ENCODE measurements at regions not wholly inside any gene's neighbourhood (a gene's known extent, or its start where the extent isn't known, plus 50 kb on each side); places are given as distances from the start of the nearest gene placed in this dataset.

DNA sequence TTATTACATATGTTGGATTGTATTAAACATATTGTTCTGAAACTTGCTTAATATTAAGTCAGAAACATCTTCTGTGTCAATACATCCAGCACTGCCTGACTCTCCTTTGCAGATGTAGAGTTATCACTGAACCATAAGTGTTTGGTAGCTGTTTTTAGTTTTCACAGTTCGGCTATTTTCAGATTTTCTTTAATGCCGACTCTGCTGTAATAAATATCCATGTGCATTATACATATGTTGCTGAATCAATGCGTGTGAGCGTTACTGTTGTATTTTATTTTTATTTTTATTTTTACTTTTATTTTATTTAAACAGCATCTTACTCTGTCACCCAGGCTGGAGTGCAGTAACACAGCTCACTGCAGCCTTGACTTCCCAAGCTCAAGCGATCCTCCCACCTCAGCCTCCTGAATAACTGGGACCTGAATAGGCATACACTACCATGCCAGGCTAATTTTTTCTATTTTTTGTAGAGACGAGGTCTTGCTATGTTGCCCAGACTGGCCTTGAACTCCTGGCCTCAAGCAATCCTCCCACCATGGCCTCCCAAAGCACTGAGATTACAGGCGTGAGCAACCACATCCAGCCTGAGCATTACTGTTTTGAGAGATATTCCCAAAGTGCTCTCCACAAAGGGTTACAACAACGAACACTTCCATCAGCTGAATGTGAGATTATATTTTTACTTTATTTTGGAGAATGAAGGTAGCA lies 50.7 kb upstream of the NOCT start:
- DNase-seq: no peak

DNA sequence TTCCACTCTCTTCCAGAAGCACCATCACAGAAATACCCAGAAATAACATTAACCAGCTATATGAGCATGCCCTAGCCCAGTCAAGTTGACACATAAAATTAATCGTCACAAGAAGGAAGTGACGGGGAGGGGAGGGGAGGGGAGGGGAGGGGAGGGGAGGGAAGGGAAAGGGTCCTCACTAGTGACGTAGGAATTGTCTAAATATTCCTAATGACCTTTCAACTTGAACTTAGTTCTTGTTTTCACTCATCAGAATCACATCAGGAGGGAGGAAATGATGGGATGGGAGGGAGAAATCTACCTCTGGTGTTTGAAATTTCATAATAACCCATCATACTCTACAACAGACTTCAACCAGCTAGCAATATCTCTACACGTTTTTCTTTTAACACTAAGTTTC lies 52.2 kb upstream of the NOCT start:
- no peak for DNase-seq

DNA sequence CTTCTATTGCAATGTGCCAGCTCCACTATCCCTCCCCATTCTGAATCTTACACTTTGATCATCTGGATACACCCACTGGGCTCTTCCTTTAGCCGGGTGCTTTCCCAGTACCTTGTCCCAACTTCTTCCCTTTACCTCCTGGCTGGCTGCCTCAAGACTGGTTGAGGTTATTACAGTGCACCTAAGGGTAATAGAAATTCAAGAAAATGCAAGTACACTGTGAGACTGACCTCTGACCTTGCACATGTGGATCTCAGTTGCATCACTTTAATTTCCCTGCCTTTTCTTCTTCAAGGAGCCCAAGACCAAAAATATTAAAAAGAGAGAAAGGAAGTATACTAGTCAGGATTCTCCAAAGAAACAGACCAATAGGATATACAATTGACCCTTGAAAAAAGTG lies 53.9 kb upstream of the NOCT start:
- DNase-seq: no peak

DNA sequence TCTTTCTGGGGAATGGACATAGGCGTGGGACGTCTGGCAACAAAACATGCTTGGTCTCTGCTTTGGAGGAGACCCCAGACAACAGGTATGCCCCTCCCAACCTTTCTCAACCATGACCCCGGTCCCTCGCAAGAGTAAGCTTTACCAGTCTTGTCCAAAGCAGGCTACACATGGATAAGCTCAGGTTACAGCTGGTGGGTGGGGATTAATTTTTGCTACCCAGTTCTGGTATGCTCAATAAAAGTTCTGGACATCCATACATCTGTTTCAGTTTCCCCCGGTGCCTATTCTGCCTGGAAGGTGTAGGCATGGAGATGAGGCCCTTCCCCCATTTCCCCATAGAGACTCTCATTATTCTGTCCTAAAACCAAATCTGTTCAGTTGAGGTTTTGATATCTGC lies 54.5 kb upstream of the NOCT start:
- DNase-seq: no peak

DNA sequence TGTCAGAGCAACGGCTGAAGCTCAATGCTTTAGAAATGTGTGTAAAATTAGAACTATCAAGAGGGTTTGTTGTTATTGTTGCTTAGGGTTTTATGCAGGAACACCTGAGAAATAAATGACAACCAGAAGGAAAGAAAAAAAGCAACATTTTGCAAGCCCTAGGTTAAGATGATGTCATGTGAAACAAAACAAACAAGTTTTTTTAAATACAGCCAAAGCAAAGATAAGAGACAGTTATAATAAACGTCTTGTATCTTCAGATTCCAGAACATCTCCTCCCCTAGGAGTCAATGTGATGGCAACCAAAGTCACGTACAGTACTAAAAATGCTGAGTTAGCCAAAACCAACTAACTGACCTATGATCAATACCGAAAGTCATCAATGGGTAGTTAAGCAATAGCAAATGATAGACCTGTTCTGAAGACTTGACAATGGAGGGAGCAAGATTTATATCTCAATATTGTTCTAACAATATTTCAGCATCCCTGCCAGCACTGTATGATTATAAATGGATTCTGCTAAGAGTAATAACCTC lies 55.3 kb upstream of the NOCT start:
- no peak for DNase-seq

DNA sequence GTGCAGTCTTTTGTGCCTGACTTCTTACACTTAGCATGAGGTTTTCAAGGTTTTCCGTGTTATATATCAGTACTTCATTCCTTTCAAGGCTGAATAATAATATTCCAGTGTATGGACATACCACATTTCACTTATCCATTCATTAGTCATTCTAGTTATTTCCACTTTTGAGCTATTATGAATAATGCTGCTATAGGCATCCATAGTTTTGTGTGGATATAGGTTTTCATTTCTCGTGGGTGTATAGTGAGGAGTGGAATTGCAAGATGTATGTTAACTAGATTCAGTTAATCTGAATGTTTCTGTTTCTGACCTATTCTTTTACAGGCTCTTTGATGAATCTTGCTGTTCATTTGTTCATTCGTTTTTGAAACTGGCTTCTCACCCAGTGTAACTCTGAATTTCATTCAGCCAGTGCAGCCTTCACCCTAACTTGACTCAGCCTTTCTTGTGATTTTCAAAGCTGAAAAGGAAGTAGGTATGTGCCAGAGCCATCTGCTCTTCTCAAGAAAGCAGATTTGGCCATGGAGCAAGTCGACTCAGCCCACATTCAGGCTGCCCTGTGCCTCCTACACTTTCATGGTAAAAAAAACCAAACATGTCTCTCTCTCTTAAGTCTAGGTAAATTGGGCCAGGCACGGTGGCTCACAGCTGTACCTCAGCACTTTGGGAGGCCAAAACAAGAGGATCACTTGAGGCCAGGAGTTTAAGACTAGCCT lies 56.3 kb upstream of the NOCT start:
- DNase-seq: no peak

DNA sequence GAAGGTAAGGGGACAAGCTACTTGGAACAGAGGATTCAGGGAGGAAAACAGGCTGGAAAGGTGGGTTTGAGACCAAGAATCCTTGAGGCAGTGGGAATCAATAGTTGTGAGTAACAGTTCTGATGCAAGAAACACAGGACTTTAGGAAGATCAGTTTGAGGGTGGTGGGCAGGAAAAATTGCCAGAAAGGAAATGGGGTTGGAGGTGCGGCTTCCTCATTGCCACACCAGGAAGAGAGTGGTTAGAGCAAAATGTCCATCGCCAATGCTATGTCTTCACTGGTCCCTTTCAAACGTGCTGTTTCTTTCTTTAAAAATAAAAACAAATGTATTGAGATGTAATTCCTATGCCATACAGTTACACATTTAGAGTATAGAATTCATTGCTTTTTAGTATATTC lies 57.1 kb upstream of the NOCT start:
- DNase-seq: no peak

DNA sequence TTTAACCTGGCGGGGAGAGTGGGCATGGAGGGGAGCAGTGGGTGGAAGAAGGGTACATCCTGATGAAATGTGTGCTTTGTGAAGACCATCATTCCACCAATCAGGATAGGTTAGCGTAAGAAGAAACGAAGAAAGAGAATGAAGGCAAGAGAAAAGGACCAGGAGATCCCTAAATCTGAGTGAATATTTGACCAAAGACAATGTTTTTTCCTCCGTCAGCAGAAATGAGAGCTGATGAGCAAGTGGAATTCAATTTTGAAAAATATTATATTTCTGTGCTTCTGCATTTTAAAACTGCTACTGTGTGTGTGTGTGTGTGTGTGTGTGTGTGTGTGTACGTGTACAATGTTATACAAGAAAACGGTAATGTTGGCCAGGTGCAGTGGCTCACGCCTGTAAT lies 58.3 kb upstream of the NOCT start:
- no peak for DNase-seq

DNA sequence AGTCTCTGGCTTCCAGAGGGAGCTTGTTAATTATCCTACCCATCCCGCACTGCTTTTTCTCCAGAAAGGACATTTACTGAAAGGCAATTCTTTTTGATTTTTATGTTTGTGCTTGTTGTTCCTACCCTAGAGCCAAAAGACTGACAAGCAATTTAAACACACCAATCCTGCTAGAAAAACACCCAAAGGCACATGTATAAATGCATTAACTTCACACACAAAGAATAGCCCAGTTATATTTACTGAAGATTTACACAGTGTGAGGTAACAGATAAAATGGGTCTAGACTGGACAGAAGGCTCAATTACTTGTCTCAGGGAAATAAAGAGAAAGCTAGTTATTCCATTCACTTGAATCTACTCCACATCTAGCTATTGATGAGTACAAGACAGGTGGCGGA lies 61.2 kb upstream of the NOCT start:
- DNase-seq: no peak

DNA sequence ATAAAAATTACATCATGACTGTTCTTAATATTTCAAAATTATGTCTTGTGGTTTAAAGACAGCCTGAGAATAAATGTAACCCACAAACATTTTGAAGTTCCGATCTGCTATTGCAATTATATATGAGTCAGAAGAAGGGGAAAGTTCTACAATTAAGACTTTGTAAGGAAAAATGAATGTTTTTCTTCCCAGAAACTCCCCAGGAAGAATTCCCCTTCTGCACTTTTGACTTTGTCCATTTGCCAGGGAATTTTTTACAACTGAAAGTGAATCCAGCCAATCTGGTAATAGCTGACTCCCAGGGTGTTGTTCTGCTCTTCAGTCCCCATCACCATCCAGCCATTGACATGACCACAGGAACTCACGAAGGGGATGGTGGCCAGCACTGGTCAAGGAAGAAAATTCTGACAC lies 61.6 kb upstream of the NOCT start:
- DNase-seq: no peak

DNA sequence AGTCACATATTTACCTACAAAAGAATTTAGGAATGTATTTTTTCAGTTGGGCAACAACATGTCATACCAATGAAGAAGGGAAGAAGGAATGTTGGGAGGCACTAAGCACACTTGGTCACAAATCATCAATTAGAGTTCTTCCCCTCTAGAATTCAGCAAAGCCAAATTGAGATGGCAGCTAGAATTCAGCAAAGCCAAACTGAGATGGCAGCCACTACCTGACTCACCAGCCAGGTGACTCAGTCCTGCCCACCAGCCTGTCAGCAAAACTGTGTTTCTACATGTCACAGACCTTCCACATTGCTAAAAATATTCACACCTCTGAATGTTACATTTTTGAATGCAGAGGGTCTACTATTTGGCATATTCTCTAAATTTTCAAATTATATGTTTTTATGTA lies 63.2 kb upstream of the NOCT start:
- no peak for DNase-seq

DNA sequence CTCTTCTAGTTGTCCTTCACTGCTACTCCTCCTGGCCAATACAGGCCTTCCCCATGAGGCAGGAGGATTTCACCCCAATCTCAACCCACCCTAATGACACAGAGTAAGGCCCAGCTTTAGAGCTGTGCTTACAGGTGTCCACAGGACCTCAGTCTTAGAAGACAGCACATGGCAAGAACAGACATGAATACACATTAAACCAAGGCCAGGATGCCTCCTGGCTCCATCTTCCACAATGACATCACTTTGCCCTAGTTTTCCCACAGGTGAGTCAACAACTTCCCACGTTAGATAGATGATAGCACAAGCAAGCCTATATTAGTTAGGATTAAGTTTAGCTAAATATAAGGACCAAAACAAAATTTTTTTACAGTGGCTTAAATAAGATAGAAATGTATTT lies 63.8 kb upstream of the NOCT start:
- no peak for DNase-seq

DNA sequence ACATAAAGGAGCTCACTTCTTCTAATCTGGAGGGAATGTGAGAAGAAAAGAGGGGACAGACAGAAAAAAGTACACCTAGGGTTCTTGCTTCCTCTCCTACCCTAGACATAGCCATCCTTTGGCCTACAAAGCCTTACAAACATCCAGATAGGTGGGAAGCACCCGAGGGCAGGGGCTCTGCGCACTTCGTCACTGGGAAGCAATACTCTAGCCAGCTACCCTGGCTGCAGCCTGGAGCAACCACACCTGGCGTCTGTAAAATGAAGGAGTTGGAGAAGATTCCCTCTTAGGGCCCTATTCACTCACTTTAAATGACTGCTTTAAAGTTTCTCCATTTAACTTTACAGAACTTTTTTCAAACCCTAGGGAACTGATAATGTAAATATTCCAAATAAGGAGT lies 65.7 kb upstream of the NOCT start:
- no peak for DNase-seq

DNA sequence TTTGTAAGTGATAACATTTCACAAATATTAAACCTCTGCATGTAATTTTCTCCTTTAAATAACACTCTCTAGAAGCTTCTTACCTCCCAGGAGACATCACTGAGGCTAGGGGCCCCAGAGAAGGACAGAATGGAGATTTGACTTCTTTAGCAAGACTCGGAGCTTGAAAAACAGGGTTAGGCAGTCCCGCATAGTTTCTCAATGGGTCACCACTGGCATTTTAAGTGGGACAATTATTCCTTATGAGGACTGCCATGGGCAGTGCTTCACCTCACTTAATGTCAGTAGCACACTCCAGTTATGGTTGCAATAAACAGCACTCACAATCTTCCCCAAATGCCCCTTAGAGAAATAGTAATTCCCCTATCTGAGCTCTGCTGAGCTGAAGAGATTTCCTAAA lies 66.7 kb upstream of the NOCT start:
- DNase-seq: no peak

DNA sequence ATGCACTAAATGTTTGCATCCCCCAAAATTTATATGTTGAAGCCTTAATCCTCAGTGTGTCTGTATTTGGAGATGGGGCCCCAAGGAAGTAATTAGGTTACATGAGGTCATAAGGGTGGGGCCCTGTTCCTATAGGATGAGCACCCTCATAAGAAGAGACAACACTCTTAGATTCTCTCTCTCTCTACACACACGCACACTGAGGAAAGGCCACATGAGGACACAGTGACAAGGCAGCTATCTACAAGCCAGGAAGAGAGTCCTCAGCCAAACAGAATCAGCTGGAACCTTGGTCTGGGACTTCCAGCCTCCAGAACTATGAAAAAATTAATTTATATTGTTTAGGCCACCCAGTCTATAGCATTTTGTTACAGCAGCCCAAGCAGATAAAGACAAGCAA lies 69.3 kb upstream of the NOCT start:
- DNase-seq: no peak

DNA sequence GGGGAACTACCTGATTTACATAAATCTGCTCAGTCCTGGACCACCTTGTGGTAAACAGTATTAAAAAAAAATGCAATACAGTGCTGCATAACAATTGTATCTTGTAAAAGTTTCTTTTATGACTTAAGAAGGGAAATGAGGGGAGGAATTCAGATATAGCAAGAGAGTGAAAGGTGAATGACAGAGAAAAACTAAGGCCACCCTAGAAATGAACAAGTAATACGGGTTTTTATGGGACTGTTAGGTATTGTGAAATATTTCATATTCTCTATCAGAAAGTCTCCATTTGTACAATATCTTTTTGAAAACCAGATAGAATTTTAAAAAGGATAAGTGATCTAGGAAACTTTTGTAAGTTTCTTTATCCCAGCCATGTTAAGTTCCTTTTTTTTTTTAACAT lies 69.7 kb upstream of the NOCT start:
- DNase-seq: no peak

DNA sequence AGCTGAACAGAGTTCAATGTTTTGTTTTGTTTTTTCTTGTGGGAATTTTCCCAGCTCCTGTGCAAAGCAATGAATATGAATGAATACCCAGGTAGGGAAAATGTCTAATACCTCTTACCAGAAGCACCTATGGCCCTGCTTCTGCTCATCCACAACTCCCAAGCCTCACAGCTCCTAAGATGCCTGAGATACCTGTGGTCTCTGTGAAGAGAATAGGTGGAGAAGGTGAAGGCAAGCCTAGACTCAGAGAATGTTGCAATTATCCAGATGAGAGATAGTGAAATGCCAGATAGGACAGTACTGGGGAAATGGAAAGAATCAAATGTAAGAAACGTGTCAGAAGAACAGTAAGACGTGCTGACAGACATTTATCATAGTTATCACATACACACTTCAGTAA lies 70.2 kb upstream of the NOCT start:
- no peak for DNase-seq

DNA sequence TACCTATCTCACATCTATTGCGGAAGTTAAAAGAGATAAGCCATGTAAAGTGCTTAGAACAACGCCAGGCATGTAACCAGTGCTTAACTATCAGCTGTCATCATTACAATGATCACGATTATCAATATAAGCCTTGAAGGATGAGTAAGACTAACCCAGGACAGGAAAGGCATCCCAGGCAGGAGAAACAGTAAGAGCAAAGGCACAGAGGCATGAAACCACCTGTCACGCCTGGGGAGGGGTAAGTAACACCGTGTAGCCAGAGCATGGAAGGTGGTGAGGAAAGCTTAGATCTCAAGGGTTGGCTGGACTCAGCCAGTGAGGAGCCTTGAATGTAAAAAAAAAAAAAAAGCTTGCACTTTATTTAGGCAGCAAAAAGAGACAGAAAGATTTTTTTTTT lies 71.7 kb upstream of the NOCT start:
- DNase-seq: no peak

DNA sequence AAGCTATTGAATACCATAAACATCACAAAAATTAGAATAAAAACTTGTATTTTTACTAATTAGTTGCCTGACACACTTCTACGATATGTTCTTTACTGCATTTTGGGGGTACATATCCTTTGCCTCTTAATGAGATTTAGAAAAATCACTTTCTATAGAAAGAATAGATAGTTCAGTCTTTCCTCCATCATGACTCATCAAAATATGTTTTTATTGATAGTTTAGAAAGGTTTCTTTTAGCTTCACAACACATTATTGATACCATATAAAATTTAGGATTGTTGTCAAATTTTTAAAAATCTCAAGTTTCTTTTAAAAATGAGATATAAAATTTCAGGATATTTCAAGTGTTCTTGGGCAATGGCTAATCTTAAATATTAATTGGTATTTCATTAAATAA lies 74.5 kb upstream of the NOCT start:
- no peak for DNase-seq

DNA sequence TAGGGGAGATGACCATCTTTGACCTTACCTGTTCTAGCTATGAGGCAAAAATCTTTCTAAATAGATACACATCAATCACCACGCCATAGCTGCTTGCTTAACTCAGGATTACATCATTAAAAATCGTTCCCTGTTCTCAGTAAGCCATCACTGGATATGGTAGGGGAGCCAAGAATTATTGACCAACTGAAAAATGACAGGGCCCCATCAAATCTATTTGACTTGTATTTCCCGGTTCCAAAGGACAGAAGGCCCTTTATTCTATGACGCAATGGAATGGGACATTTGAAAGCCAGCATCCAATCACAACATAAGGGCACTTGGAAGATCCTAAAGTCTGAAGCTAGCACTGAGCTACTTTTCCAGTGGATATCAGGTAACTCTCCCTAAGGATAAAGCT lies 75.6 kb upstream of the NOCT start:
- DNase-seq: no peak

DNA sequence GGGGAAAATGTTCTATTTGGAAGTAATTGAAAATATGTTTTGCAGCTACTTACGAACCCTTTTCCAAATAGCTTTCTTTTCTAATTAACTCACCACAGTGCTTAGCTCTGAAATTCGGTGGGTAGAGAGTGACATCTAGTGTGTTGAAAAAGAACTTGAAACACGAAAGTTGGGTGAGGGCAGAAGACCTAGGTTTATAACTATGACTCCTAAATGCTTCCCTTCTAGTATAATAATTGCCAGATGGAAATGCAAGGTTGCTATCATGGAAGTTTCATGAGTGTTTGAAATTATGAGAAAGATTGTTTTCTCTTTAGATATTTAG lies 77.3 kb upstream of the NOCT start:
- no peak for DNase-seq

DNA sequence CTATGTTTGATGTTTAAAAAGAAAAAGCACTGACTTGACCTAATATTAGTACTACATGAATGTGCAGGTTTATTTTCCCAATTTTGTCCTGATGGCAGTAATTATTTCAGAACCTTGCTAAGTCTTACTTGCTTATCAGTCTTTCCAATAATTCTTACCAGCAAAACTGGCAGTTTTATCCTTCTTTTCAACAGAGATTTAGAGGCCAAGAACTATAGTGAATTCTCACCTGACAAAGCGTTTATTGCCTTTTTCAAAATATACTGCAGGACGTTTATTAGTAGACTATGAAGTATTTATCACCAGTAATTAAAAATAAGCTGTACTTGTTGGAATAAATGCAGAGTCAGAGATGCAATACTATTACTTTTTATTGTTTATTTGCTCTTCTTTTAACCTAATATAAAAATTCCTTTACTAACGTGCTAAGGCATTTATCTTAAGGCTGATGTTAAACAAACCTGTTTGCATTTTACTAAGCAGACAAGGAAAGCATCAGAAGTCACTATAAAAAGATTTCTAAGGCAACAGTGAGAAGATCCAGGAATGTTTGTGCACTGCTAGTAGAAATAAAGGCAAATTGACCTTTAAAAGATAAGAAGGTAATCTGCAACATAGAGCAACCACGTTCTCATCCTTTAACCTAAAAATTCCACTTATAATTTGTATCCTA lies 80.3 kb upstream of the NOCT start:
- no peak for DNase-seq

DNA sequence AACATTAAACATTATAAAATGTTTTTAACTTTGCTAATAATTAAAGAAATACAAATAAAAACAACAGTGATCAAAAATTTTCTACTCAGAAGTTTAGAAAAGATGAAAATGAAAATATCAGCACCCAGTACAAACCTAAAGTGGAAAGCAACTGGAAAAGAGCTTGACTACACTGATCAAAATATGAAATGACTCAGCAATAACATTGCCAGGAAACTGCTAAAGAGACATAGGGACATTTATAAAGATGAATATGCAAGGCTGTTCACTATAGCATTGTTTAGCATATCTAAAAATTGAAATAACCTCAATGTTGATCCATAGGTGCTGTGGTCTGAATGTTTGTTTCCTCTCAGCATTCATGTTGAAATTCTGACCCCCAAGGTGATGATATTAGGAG lies 88.5 kb upstream of the NOCT start:
- no peak for DNase-seq

DNA sequence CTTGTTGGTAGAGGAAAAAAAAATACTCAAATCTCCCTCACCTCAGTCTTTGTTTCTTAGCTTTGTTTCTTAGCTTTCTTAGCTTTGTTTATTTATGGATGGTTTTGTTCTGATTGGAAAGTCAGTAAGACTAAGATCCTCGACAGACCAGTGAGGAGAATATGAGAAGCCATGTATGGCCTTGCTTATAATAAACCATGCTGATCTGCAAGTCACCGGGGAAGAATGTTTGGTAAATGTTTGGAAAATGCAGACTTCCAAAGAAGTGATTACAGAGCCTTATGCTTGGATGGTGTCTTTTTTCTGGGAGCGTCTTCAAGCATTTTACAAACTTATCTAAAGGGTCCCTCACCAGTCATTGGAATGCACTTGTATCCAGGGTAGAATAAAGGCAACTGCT lies 90.1 kb upstream of the NOCT start:
- DNase-seq: no peak

Measured in cerebellar nuclear complex (tissue), 1 donor.